ENCODE measurements at regions not wholly inside any gene's neighbourhood (a gene's known extent, or its start where the extent isn't known, plus 50 kb on each side); places are given as distances from the start of the nearest gene placed in this dataset.

GRCh38 chr2:208982831-208983230 lies 441.0 kb upstream of the MAP2 start:
- no peak for TF ChIP-seq CTCF (conservative IDR thresholded peaks at IDR 0.05; ENCODE audit: low read depth, low read length)
- TF ChIP-seq EZH2 (IDR thresholded peaks at IDR 0.05; ENCODE audit: low read length, unreplicated experiment): no peak
- no peak for TF ChIP-seq EZH2phosphoT487 (IDR thresholded peaks at IDR 0.05; ENCODE audit: borderline replicate concordance, low read length)

All from PC-3 (cell line).